ENCODE measurements at regions not wholly inside any gene's neighbourhood (a gene's known extent, or its start where the extent isn't known, plus 50 kb on each side); places are given as distances from the start of the nearest gene placed in this dataset.

DNA sequence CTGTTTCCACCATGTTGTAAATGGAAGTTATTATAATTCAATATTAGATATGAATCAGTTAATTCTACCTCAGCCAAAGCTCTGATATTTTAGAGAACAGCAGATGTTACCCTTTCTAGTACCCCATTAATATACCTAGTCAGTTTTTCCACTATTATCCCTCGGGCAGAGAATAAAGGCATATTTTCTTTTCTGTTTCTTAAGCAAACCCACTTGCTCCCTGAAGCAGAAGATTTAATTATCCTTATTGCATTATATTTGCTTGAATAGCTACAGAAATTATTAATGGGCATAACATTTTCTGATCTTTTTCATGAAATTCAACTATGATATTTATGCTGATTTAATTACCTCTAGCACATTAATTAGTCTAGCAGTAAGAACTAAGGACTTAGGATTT is 832.9 kb upstream of the FBXO33 start:
- TF ChIP-seq, protein P1, sequence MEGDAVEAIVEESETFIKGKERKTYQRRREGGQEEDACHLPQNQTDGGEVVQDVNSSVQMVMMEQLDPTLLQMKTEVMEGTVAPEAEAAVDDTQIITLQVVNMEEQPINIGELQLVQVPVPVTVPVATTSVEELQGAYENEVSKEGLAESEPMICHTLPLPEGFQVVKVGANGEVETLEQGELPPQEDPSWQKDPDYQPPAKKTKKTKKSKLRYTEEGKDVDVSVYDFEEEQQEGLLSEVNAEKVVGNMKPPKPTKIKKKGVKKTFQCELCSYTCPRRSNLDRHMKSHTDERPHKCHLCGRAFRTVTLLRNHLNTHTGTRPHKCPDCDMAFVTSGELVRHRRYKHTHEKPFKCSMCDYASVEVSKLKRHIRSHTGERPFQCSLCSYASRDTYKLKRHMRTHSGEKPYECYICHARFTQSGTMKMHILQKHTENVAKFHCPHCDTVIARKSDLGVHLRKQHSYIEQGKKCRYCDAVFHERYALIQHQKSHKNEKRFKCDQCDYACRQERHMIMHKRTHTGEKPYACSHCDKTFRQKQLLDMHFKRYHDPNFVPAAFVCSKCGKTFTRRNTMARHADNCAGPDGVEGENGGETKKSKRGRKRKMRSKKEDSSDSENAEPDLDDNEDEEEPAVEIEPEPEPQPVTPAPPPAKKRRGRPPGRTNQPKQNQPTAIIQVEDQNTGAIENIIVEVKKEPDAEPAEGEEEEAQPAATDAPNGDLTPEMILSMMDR (IDR thresholded peaks at IDR 0.05; ENCODE audit: insufficient read depth, low read length, poor library complexity, severe bottlenecking) = no peak
- no peak for TF ChIP-seq EZH2phosphoT487 (conservative IDR thresholded peaks at IDR 0.05; ENCODE audit: low read length)
